HFFc6 (cell line): ENCODE measurements at regions not wholly inside any gene's neighbourhood (a gene's known extent, or its start where the extent isn't known, plus 50 kb on each side); places are given as distances from the start of the nearest gene placed in this dataset.

Experiments
- DNase-seq: peaks from one replicate; pipeline ENCODE4 v3.0.0-alpha.2; 2018
- H3K27ac Mint-ChIP-seq: 2 replicates; pipeline ENCODE4 v1.8.0; 2020; ENCODE audit warnings: mild to moderate bottlenecking, mixed read lengths
- H3K27me3 Mint-ChIP-seq: 2 replicates; pipeline ENCODE4 v1.8.0; 2021; ENCODE audit warnings: mild to moderate bottlenecking, moderate library complexity, mixed read lengths; ENCODE audit not compliant: insufficient read depth
- H3K36me3 Mint-ChIP-seq: 2 replicates; pipeline ENCODE4 v1.8.0; 2021; ENCODE audit warnings: low read depth, mixed read lengths
- H3K4me1 Mint-ChIP-seq: 2 replicates; pipeline ENCODE4 v1.8.0; 2020; ENCODE audit warnings: low read depth, mixed read lengths
- H3K4me3 Mint-ChIP-seq: 2 replicates; pipeline ENCODE4 v1.8.0; 2020; ENCODE audit warnings: mild to moderate bottlenecking, moderate library complexity, mixed read lengths
- H3K9me3 Mint-ChIP-seq: 2 replicates; pipeline ENCODE4 v1.8.0; 2020; ENCODE audit warnings: mild to moderate bottlenecking, mixed read lengths
- CTCF ChIP-seq: fragments of 200-600 bp; sonication (generic); IDR thresholded peaks from 2 replicates; pipeline ENCODE4 v1.5.0; 2021; ENCODE audit warnings: antibody characterized with exemption, mild to moderate bottlenecking

- Mint-ChIP-seq H3K27ac (no peak overlapping the region), H3K36me3 (no peaks in the 10 kb centered on the region), H3K9me3 (no peaks in the 10 kb centered on the region), H3K4me1 (peaks cover 14% of the 10 kb centered on the region), H3K4me3 (no peak overlapping the region), H3K27me3 (peaks cover 6% of the 10 kb centered on the region)
- DNase-seq, result no peak
- no peak for TF ChIP-seq CTCF
Observed at GRCh38 chr6:142633317-142633716, 311.7 kb downstream of the HIVEP2 start.

GRCh38 chr6:142635130-142635529, 309.8 kb downstream of the HIVEP2 start:
- no peaks in the 10 kb centered on the region for H3K36me3 Mint-ChIP-seq
- H3K27me3 Mint-ChIP-seq, result peaks cover 6% of the 10 kb centered on the region

GRCh38 chr6:142637624-142638351, 307.2 kb downstream of the HIVEP2 start:
- H3K36me3 Mint-ChIP-seq, result no peaks in the 10 kb centered on the region
- H3K27ac Mint-ChIP-seq, result no peak overlapping the region
- TF ChIP-seq CTCF, result no peak
- H3K9me3 Mint-ChIP-seq, result no peaks in the 10 kb centered on the region
- peaks cover 6% of the 10 kb centered on the region for H3K27me3 Mint-ChIP-seq
- H3K4me3 Mint-ChIP-seq, result no peak overlapping the region
- DNase-seq, result no peak
- H3K4me1 Mint-ChIP-seq, result peaks cover 7% of the 10 kb centered on the region

More at GRCh38 chr6:142635130-142635529, 309.8 kb downstream of the HIVEP2 start:
- H3K4me1 Mint-ChIP-seq, result peaks cover 14% of the 10 kb centered on the region
- TF ChIP-seq CTCF, result no peak
- H3K9me3 Mint-ChIP-seq, result no peaks in the 10 kb centered on the region
- no peak overlapping the region for H3K27ac Mint-ChIP-seq
- H3K4me3 Mint-ChIP-seq, result no peak overlapping the region
- no peak for DNase-seq

- TF ChIP-seq CTCF, result no peak
- Mint-ChIP-seq H3K36me3 (no peaks in the 10 kb centered on the region), H3K27me3 (peaks cover 33% of the 10 kb centered on the region), H3K27ac (no peak overlapping the region), H3K4me3 (no peak overlapping the region), H3K4me1 (peaks cover 8% of the 10 kb centered on the region), H3K9me3 (no peaks in the 10 kb centered on the region)
- no peak for DNase-seq
Observed at GRCh38 chr6:142642651-142643050, 302.3 kb downstream of the HIVEP2 start.

- Mint-ChIP-seq H3K4me3 (no peak overlapping the region), H3K4me1 (peaks cover 8% of the 10 kb centered on the region), H3K9me3 (no peaks in the 10 kb centered on the region), H3K27me3 (peaks cover 40% of the 10 kb centered on the region), H3K36me3 (no peaks in the 10 kb centered on the region), H3K27ac (no peak overlapping the region)
- TF ChIP-seq CTCF, result no peak
- no peak for DNase-seq
Observed at GRCh38 chr6:142644866-142645265, 300.1 kb downstream of the HIVEP2 start.
